HFF-Myc (cell line): ENCODE measurements at regions not wholly inside any gene's neighbourhood (a gene's known extent, or its start where the extent isn't known, plus 50 kb on each side); places are given as distances from the start of the nearest gene placed in this dataset.

Experiments used
- DNase-seq: peaks from one replicate; pipeline ENCODE4 v3.0.0-alpha.2; 2011; ENCODE audit warnings: low read depth; ENCODE audit errors: extremely low read depth
- H3K4me3 ChIP-seq: replicated peaks from 2 replicates; pipeline ENCODE4 v1.5.1; 2011; ENCODE audit warnings: low read depth, mild to moderate bottlenecking, control low read depth, low read length
- TF ChIP-seq, protein P1 (sequence below): IDR thresholded peaks from 2 replicates; pipeline ENCODE4 v1.5.1; 2012; ENCODE audit warnings: mild to moderate bottlenecking, low read depth, low read length, control low read depth; ENCODE audit errors: missing control alignments

DNA sequence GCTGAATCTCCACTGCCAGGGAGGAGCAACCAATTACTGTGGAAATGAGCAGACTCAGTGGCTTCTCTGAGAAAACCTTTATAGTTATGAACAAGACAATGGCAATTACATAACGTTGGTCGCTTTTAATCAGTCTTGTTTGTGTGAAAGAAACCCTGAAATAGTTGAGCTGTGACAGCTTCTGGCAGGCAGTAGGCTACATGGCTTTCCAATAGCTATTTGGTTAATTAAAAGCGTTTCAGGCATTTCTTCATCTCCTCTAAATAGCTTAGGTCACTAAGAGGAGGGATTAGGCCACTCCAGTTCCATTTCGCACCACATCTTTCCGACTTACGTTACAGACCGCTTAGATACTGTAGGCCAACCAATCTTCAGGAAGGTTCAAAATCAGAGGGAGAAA, 794.4 kb upstream of the ID2 start:
- no peak for DNase-seq
- H3K4me3 ChIP-seq = no peak overlapping the region
- TF ChIP-seq, protein P1, sequence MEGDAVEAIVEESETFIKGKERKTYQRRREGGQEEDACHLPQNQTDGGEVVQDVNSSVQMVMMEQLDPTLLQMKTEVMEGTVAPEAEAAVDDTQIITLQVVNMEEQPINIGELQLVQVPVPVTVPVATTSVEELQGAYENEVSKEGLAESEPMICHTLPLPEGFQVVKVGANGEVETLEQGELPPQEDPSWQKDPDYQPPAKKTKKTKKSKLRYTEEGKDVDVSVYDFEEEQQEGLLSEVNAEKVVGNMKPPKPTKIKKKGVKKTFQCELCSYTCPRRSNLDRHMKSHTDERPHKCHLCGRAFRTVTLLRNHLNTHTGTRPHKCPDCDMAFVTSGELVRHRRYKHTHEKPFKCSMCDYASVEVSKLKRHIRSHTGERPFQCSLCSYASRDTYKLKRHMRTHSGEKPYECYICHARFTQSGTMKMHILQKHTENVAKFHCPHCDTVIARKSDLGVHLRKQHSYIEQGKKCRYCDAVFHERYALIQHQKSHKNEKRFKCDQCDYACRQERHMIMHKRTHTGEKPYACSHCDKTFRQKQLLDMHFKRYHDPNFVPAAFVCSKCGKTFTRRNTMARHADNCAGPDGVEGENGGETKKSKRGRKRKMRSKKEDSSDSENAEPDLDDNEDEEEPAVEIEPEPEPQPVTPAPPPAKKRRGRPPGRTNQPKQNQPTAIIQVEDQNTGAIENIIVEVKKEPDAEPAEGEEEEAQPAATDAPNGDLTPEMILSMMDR = no peak

DNA sequence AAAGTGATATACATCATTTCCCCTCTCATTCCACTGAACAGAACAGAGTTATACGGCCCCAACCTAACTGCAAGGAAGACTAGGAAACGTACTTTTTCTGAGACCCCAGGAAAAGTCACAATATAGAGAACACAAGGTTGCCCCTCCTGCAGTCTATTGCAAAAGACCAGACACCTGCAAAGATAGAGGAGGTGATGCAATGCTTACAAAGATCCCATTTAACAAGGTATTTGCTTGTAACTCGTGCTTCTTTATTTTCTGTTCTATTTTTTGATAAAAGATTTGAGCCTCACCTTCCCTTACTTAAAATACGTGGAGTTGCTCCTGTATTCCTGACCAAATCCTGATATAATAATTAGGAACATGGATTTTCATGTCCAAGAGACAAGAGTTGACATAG, 793.0 kb upstream of the ID2 start:
- H3K4me3 ChIP-seq = no peak overlapping the region
- no peak for DNase-seq
- TF ChIP-seq, protein P1 = no peak

DNA sequence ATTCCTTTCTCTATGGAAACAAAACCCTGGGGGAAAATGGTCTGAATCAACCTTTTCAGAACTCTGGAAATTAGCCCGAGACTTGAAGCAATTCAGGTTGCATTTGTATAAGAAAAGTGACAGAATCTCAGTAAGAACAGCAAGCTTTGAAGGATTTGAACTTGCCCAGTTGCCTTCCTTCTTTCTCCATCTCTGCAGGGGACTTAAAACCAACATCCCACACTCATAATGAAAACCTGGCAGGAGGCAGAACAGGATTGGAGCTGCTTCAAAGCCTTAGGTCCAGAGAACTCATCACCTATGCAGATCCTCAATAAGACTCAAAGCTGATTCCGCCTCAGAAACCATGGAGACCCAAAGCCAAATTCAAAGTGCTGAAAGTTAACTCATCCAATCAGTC, 790.5 kb upstream of the ID2 start:
- H3K4me3 ChIP-seq = no peak overlapping the region
- DNase-seq = no peak

DNA sequence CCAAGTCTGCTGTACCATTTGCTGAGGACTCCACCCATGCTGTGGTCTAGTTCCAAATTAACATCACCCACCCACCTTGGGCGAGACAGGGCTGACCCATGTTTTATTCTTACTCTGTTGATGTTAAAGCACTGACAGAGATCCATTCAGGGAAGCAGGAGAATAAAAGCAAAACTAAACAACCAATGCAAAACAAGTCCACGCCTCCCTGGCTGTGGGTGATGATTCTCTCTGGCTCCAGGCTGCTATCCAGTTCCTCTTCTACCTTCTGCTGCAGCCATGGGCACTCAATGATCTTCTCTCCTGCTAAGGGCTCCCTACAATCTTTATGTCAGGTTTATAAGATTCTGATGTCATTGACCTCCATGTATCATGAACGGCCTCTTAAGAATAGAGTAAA, 786.6 kb upstream of the ID2 start:
- no peak for DNase-seq
- TF ChIP-seq, protein P1 = no peak
- no peak overlapping the region for H3K4me3 ChIP-seq

More for the DNA sequence above, 790.5 kb upstream of the ID2 start:
- TF ChIP-seq, protein P1 = no peak

DNA sequence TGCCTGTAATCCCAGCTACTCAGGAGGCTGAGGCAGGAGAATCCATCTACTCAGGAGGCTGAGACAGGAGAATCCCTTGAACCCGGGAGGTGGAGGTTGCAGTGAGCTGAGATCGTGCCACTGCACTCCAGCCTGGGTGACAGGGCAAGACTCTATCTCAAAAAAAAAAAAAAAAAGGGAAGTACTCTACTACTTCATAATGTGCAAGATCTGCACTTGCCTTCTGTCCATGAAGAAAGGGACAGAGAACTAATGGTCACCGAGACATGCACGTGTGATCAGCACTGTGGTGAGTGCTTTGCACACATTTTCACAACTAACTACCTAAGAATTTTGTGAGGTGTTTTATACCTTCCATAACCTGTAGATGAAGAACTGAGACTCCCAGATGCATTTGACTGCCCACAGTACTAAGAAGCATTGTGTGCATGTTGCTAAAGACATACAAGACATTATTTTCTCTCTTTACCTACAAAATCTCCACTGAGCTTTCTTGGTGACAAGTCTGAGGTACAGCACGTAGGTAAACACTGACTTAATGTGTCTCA, 784.8 kb upstream of the ID2 start:
- DNase-seq = no peak
- H3K4me3 ChIP-seq = no peak overlapping the region
- TF ChIP-seq, protein P1 = no peak

DNA sequence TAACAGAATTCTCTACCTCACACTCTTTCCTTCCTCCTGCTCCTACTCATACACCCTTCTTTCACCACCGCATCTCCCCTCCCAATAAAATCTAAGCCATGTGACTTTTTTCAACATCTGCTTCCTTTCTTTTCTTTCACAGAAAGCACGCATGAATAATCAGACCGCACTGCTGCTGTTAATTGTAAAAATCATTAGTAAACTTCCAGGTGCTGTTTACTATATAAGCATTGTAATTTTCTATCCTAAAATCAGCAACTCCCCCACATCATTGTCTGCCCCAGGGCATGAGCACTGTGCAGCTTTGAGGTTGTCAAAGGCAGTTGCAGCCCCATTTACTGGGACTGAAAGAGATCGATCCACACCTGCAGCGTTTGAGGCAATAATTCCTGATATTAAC, 782.6 kb upstream of the ID2 start:
- no peak overlapping the region for H3K4me3 ChIP-seq
- TF ChIP-seq, protein P1 = no peak
- no peak for DNase-seq

DNA sequence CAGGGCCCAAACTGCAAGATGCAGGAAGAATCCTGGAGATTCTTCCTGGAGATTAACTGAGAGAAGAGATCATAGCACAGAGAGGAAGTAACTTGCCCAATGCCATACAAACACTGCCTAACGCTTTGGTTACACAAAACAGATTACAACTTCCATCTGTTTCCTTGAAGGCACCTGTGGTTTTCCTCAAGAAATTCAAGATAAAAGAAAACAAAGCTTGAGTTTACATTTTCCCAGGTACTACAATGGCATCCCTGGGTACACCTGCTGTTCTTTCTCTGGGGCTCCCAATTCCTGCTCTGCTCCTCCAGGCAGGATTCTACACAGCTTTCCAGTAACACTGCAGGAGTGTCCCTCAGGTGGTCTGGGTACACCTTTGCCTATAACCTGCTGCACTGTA, 781.9 kb upstream of the ID2 start:
- DNase-seq = no peak
- TF ChIP-seq, protein P1 = no peak
- no peak overlapping the region for H3K4me3 ChIP-seq
